ENCODE measurements at regions not wholly inside any gene's neighbourhood (a gene's known extent, or its start where the extent isn't known, plus 50 kb on each side); places are given as distances from the start of the nearest gene placed in this dataset.
A peak's percentile ranks its signal among the peaks of the same experiment; 100 is the strongest.

DNA sequence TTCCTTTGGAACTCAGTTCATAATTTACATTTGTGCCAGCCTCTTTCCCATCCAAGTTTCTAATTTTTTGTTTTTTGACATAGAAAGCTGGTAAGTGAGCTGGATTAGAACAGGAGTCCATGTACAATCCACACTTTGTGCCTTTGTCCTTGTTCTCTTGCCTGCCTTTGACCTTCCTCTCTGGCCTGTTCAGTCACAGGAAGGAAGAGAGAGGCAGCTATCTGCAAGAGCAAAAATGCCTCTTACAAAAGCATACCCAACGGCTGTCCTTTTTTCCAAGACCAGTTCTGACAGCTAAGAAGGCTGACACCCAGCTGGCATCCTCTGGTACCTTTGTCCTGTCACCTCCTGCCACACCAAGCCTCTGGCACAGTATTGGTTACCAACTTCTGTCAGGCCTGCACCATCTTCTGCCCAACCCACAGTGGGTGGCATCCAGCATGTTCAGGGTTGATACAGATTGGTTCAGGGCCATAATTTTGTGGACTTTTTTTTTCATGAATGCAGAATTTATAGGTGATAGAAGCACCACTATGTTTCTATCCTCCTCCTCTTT, 133.7 kb upstream of the KLF14 start:
- Histone ChIP-seq H3K4me1 (ENCODE audit: control insufficient read depth, extremely low read depth, insufficient read depth, low read length) (peaks cover 18% of the 10 kb centered on the region), H2AFZ (ENCODE audit: control insufficient read depth, low read length) (no peak overlapping the region), H3K4me2 (ENCODE audit: control insufficient read depth, extremely low read depth, insufficient read depth, low read depth, low read length) (no peak overlapping the region), H3K27me3 (ENCODE audit: control insufficient read depth, extremely low read depth, insufficient read depth, low read length) (no peaks in the 10 kb centered on the region), H3K79me2 (ENCODE audit: control insufficient read depth, insufficient read depth, low read length) (no peaks in the 10 kb centered on the region), H3K4me3 (ENCODE audit: control insufficient read depth in 2 of 3, extremely low read depth in 1 of 3, insufficient read depth in 2 of 3, low read depth in 1 of 3, low read length in 3 of 3) (no peak overlapping the region), H3K9me3 (ENCODE audit: control insufficient read depth, low read depth, low read length) (no peaks in the 10 kb centered on the region), H3K27ac (ENCODE audit: control insufficient read depth, insufficient read depth, low read length) (no peak overlapping the region), H3K9me1 (ENCODE audit: control insufficient read depth, extremely low read depth, insufficient read depth, low read length) (no peaks in the 10 kb centered on the region), H3K36me3 (ENCODE audit: control insufficient read depth in 2 of 2, extremely low read depth in 1 of 2, insufficient read depth in 2 of 2, low read length in 2 of 2) (peaks cover 6 to 39% of the 10 kb centered on the region in 2 experiments), H4K20me1 (ENCODE audit: control insufficient read depth, extremely low read depth, insufficient read depth, low read length) (no peaks in the 10 kb centered on the region), H3K9ac (ENCODE audit: control insufficient read depth, extremely low read depth, insufficient read depth, low read length) (no peak overlapping the region)
- dilution Hi-C loops (cut with MboI; ENCODE audit: extremely low pct_ligation_motif_present, low sequenced_read_pairs): no loop called here
- no peak for TF ChIP-seq EZH2 (IDR thresholded peaks at IDR 0.05; ENCODE audit: low read length)
- TF ChIP-seq, protein P1, sequence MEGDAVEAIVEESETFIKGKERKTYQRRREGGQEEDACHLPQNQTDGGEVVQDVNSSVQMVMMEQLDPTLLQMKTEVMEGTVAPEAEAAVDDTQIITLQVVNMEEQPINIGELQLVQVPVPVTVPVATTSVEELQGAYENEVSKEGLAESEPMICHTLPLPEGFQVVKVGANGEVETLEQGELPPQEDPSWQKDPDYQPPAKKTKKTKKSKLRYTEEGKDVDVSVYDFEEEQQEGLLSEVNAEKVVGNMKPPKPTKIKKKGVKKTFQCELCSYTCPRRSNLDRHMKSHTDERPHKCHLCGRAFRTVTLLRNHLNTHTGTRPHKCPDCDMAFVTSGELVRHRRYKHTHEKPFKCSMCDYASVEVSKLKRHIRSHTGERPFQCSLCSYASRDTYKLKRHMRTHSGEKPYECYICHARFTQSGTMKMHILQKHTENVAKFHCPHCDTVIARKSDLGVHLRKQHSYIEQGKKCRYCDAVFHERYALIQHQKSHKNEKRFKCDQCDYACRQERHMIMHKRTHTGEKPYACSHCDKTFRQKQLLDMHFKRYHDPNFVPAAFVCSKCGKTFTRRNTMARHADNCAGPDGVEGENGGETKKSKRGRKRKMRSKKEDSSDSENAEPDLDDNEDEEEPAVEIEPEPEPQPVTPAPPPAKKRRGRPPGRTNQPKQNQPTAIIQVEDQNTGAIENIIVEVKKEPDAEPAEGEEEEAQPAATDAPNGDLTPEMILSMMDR (optimal IDR thresholded peaks at IDR 0.05 in 1 of 3, IDR thresholded peaks at IDR 0.05 in 1 of 3, conservative IDR thresholded peaks at IDR 0.05 in 1 of 3; ENCODE audit: extremely low read depth in 1 of 3, insufficient read depth in 2 of 3, low read length in 3 of 3): no peak
- DNase-seq (ENCODE audit: low read depth, low spot score) (no peak), FAIRE-seq (no peak)

- Histone ChIP-seq H3K9me3 (ENCODE audit: control insufficient read depth, low read depth, low read length) (no peaks in the 10 kb centered on the region), H2AFZ (ENCODE audit: control insufficient read depth, low read length) (no peak overlapping the region), H4K20me1 (ENCODE audit: control insufficient read depth, extremely low read depth, insufficient read depth, low read length) (no peaks in the 10 kb centered on the region), H3K27ac (ENCODE audit: control insufficient read depth, insufficient read depth, low read length) (no peak overlapping the region), H3K4me1 (ENCODE audit: control insufficient read depth, extremely low read depth, insufficient read depth, low read length) (peaks cover 18% of the 10 kb centered on the region), H3K4me2 (ENCODE audit: control insufficient read depth, extremely low read depth, insufficient read depth, low read depth, low read length) (no peak overlapping the region), H3K9me1 (ENCODE audit: control insufficient read depth, extremely low read depth, insufficient read depth, low read length) (no peaks in the 10 kb centered on the region), H3K36me3 (ENCODE audit: control insufficient read depth in 2 of 2, extremely low read depth in 1 of 2, insufficient read depth in 2 of 2, low read length in 2 of 2) (peaks cover 6 to 43% of the 10 kb centered on the region in 2 experiments), H3K9ac (ENCODE audit: control insufficient read depth, extremely low read depth, insufficient read depth, low read length) (no peak overlapping the region), H3K27me3 (ENCODE audit: control insufficient read depth, extremely low read depth, insufficient read depth, low read length) (no peaks in the 10 kb centered on the region), H3K79me2 (ENCODE audit: control insufficient read depth, insufficient read depth, low read length) (no peaks in the 10 kb centered on the region), H3K4me3 (ENCODE audit: control insufficient read depth in 2 of 3, extremely low read depth in 1 of 3, insufficient read depth in 2 of 3, low read depth in 1 of 3, low read length in 3 of 3) (no peak overlapping the region)
- peak; percentile 88 for FAIRE-seq
- no peak for DNase-seq (ENCODE audit: low read depth, low spot score)
- TF ChIP-seq, protein P1 (optimal IDR thresholded peaks at IDR 0.05 in 1 of 3, IDR thresholded peaks at IDR 0.05 in 1 of 3, conservative IDR thresholded peaks at IDR 0.05 in 1 of 3; ENCODE audit: extremely low read depth in 1 of 3, insufficient read depth in 2 of 3, low read length in 3 of 3): no peak
- TF ChIP-seq EZH2 (IDR thresholded peaks at IDR 0.05; ENCODE audit: low read length): no peak
- dilution Hi-C loops (cut with MboI; ENCODE audit: extremely low pct_ligation_motif_present, low sequenced_read_pairs): no loop called here
Measured at GRCh38 chr7:130868139-130868538, 134.1 kb upstream of the KLF14 start.

All from keratinocyte (primary cell).